GM12872 (cell line): ENCODE measurements at regions not wholly inside any gene's neighbourhood (a gene's known extent, or its start where the extent isn't known, plus 50 kb on each side); places are given as distances from the start of the nearest gene placed in this dataset.

Source experiments
- TF ChIP-seq, protein P1 (sequence below): IDR thresholded peaks from 3 replicates; pipeline ENCODE4 v1.5.1; 2011; ENCODE audit warnings: low read depth, mild to moderate bottlenecking, low read length, moderate library complexity; ENCODE audit not compliant: insufficient read depth

DNA sequence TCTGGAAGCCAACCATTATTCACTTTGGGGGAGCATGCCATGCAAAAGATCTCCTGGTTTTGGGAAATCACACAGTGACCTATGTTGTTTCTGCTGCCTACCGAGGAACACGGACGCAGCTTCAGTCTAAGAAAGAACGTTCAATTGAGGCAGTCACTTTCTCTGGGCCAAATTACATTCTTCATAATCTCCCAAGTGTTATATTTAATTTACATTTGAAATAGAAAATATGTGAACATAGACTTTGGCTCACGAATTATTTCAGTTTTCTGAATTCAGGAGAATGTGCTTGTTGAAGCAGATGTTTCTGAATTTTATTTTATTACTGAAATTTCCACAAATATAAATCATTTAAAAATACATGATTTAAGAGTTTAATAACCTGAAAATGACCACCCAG lies 93.6 kb upstream of the KCNJ16 start:
- TF ChIP-seq, protein P1, sequence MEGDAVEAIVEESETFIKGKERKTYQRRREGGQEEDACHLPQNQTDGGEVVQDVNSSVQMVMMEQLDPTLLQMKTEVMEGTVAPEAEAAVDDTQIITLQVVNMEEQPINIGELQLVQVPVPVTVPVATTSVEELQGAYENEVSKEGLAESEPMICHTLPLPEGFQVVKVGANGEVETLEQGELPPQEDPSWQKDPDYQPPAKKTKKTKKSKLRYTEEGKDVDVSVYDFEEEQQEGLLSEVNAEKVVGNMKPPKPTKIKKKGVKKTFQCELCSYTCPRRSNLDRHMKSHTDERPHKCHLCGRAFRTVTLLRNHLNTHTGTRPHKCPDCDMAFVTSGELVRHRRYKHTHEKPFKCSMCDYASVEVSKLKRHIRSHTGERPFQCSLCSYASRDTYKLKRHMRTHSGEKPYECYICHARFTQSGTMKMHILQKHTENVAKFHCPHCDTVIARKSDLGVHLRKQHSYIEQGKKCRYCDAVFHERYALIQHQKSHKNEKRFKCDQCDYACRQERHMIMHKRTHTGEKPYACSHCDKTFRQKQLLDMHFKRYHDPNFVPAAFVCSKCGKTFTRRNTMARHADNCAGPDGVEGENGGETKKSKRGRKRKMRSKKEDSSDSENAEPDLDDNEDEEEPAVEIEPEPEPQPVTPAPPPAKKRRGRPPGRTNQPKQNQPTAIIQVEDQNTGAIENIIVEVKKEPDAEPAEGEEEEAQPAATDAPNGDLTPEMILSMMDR: no peak

DNA sequence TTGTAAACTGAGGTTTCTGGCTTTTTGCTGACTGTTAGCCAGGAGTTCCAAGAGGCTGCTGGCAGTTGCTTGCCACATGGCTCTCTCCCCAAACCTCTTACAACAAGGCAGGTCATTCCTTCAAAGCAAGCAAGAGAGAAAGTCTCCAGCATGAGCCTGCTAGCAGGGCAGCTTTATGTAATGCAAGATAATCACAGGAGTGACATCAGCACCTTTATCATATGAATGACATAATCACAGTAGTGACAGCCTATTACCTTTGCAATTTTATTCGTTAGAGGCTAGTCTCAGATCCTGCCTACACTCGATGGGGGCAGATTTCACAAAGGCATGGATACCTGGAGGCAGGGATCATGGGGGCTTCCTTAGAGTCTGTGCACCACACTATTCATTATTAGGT lies 79.5 kb upstream of the KCNJ16 start:
- TF ChIP-seq, protein P1: no peak

DNA sequence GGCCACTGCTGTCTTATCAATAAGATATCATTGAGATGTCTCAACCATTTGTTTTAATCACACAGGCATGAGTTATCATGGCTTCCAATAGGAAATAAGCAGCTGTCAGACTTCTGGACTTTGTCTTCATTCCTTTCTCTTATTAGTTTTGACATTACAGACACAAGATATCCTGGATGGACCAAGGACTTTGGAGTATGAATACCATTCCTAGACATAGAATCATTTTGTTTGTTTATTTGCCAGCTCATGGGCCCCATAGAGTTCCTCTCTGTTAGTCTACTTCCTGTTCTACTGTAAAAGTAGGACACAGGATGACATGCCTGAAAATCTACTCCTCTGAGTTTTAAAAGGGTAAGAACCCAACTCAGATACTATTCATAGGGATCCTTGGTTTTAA lies 77.7 kb upstream of the KCNJ16 start:
- TF ChIP-seq, protein P1: no peak

DNA sequence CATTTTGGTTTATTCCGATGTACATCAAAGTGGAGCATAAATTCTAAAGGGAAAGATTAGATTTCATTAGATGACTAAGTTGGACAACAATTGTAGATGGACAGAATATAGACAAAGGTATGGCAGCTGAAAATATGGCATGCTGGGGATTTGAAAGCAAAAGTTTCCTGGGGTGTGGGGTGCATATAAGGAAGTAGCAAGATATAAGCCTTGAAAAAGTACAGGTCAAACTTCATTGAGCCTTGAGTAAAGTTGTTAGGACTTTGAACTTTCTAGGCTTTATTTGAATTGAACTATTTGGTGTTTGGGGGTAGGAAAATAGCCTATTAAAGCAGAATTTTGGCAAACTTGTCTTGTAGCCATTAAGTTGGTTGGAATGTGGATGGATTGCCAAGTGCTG lies 75.8 kb upstream of the KCNJ16 start:
- TF ChIP-seq, protein P1: no peak

DNA sequence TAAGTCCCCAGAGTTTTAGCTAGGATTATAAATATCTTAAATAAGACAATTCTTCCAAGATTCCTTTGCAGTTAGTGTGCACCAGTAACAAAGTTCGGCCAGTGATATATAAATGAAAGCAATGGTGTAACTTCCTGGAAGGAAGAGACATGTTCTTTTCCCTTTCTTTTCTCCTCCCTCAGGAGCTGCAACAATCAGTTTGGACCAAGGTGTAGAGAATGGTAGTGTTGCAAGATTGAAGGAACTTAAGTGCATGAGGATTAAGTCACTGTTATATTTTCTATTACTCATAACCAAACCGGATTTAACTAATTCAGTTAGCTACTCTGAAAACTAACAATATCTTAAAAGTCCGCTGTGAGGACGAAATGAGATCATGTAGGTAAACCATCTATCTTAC lies 68.9 kb upstream of the KCNJ16 start:
- TF ChIP-seq, protein P1: no peak

DNA sequence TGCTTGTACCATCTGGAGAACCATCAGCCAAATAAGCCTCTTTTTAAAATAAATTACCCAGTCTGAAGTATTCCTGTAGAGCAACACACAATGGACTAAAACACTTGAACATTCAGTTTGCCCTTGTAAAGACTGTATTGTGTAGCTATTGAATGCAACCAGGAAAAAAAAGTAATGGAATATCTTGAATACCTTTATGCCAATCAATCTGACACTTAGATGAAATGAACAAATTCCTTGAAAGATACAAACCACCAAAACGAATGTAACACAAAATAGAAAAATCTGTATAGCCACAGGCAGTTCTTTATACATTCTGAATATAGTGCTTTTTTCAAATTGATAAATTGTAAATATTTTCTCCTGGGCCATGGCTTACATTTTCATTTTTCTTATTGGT lies 63.3 kb upstream of the KCNJ16 start:
- TF ChIP-seq, protein P1: no peak

DNA sequence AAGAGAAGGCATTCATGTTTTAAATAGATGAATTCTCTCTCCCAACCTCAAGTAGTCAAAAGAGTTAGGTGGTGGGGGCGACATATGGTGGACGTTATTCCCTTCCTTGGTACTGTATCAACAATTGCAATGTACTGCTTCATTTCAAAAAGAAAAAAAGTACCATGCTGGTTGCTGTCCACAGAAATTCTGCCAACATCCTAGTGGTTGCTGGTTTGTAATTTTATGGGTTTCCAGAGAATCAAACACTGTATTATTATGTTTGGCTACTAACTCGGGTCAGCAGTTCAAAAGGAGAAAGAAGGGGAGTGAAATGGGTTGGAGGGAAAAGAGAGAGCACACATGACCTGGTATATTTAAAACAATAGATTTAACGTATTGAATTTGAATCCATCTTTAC lies 61.1 kb upstream of the KCNJ16 start:
- TF ChIP-seq, protein P1: no peak

DNA sequence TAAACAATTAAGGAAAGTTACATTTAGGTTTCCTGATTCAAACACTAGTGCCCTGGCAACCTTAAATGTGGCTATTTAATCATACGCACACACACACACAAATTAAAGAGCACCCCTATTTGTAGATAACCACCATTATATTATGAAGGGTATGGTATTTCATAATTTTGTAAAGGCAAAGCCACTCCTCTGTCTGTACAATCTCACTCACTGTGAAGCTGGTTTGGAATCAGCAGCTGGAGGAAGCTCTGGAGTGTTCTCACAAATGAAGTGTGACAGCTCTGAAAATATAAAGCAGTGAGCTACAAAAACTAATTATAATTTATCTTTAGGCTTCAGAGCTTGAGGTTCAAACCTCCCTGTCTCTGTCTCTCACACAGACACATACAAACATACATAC lies 57.9 kb upstream of the KCNJ16 start:
- TF ChIP-seq, protein P1: no peak
